H1 (cell line): ENCODE measurements at regions not wholly inside any gene's neighbourhood (a gene's known extent, or its start where the extent isn't known, plus 50 kb on each side); places are given as distances from the start of the nearest gene placed in this dataset.

Source experiments
- KDM4A ChIP-seq: IDR thresholded peaks from one replicate; pipeline ENCODE4 v1.7.1; 2012; ENCODE audit warnings: low read depth, mild to moderate bottlenecking, moderate library complexity, low read length, inconsistent platforms; ENCODE audit not compliant: severe bottlenecking
- PHF8 ChIP-seq: fragments of 200-600 bp; sonication (generic); conservative IDR thresholded peaks from 2 replicates; pipeline ENCODE4 v1.7.1; 2012; ENCODE audit warnings: low read depth, mild to moderate bottlenecking, inconsistent platforms, low read length, moderate library complexity
- POU5F1 ChIP-seq: IDR thresholded peaks from 2 replicates; pipeline ENCODE4 v1.6.1; 2011; ENCODE audit warnings: low read depth, mild to moderate bottlenecking, low read length, moderate library complexity
- TAF1 ChIP-seq: IDR thresholded peaks from 2 replicates; pipeline ENCODE4 v1.6.1; 2011; ENCODE audit warnings: mild to moderate bottlenecking, low read depth, low read length

- TF ChIP-seq POU5F1 (no peak), TAF1 (no peak), PHF8 (no peak), KDM4A (no peak)
Measured at GRCh38 chr5:4093970-4094369, 498.3 kb downstream of the IRX1 start (continued).
